ENCODE measurements at regions not wholly inside any gene's neighbourhood (a gene's known extent, or its start where the extent isn't known, plus 50 kb on each side); places are given as distances from the start of the nearest gene placed in this dataset.

DNA sequence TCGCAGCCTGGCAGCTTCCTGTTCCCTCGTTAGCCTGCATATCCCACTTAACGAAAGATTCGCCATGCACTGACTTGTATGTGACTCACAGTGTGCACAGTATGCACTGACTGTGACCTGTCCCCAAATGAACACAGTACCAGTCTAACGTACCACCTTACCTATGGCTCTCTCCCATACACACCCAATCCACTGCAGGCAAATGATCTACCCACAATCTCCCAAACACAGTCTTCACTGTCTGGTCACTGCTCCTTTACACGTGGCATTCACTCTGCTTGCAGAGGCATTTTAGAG is 163.5 kb upstream of the EEA1 start:
- Histone ChIP-seq H3K4me1 (replicated peaks in 1 of 4; ENCODE audit: control insufficient read depth in 3 of 4, insufficient read depth in 4 of 4, low read length in 3 of 4) (peaks cover 0 to 3% (median 0%) of the 10 kb centered on the region in 4 experiments; a peak in 1 of 7 replicates), H3K14ac (ENCODE audit: insufficient read length) (no peak overlapping the region), H2AFZ (ENCODE audit: low read length) (no peak overlapping the region), H3K79me1 (ENCODE audit: low read depth, low read length) (no peaks in the 10 kb centered on the region), H3K79me2 (ENCODE audit: control insufficient read depth in 1 of 2, insufficient read depth in 2 of 2, low read length in 2 of 2) (no peaks in the 10 kb centered on the region), H4K5ac (ENCODE audit: insufficient read length, low read depth, low read length) (no peak overlapping the region), H2AK5ac (ENCODE audit: low read depth, low read length) (no peak overlapping the region), H3K4me2 (ENCODE audit: insufficient read depth in 1 of 2, low read depth in 2 of 2, low read length in 2 of 2) (no peak overlapping the region), H3K4ac (replicated peaks; ENCODE audit: insufficient read length, low read depth, low read length) (no peak overlapping the region), H3K36me3 (ENCODE audit: control insufficient read depth in 2 of 4, insufficient read depth in 4 of 4, low read length in 3 of 4) (no peaks in the 10 kb centered on the region), H3K4me3 (ENCODE audit: extremely low read depth in 1 of 4, insufficient read depth in 2 of 4, low read depth in 3 of 4, low read length in 4 of 4) (no peak overlapping the region), H2BK20ac (ENCODE audit: low read length) (no peak overlapping the region), H3K18ac (ENCODE audit: extremely low read depth, low read length) (no peak overlapping the region), H4K91ac (replicated peaks; ENCODE audit: insufficient read length, low read length) (no peak overlapping the region), H4K20me1 (replicated peaks in 1 of 2; ENCODE audit: control insufficient read depth in 1 of 2, insufficient read depth in 2 of 2, low read length in 2 of 2) (no peaks in the 10 kb centered on the region), H2BK120ac (replicated peaks; ENCODE audit: low read depth, low read length) (no peak overlapping the region), H4K8ac (ENCODE audit: extremely low read depth, insufficient read depth, low read length) (no peak overlapping the region), H3K56ac (replicated peaks; ENCODE audit: insufficient read length, low read depth, low read length) (no peak overlapping the region), H3K23ac (ENCODE audit: insufficient read length) (no peak overlapping the region), H3K23me2 (ENCODE audit: low read depth, low read length) (no peaks in the 10 kb centered on the region), H3K27ac (ENCODE audit: low read depth, low read length) (no peak overlapping the region), H3K9me3 (ENCODE audit: insufficient read depth in 2 of 2, low read depth in 1 of 2, low read length in 1 of 2) (no peaks in the 10 kb centered on the region), H3K9ac (replicated peaks in 1 of 4; ENCODE audit: extremely low read depth in 1 of 4, low read depth in 3 of 4, low read length in 3 of 4) (no peak overlapping the region), H3K27me3 (replicated peaks in 1 of 4; ENCODE audit: control insufficient read depth in 3 of 4, extremely low read depth in 1 of 4, insufficient read depth in 3 of 4, low read length in 3 of 4) (no peaks in the 10 kb centered on the region), H2BK15ac (ENCODE audit: low read length) (no peak overlapping the region), H2BK12ac (ENCODE audit: low read depth, low read length) (no peak overlapping the region), H2BK5ac (ENCODE audit: low read depth, low read length) (no peak overlapping the region)
- CTCF ChIA-PET (ENCODE audit: partially characterized antibody), result interaction anchor here (0.6 to 2.0 kb wide), 7 partner anchors 9 to 308 kb away, joined by 3 to 6 read pairs (median 3); no protein-coding TSS in a partner anchor
- FAIRE-seq (no peak), DNase-seq (ENCODE audit: low read depth in 1 of 2, low spot score in 2 of 2) (no peak)
- POLR2A ChIA-PET (ENCODE audit: partially characterized antibody), result no interaction called here
- 89% methylated on average over 6 of the region's 6 CpGs; no CpG with 5 or more reads in 1 of the 2 experiments for WGBS, 2 experiments (ENCODE audit: extremely low coverage in 1 of 2, insufficient coverage in 1 of 2, insufficient read length in 1 of 2, insufficient replicate concordance in 2 of 2, low coverage in 1 of 2, low lambda C conversion rate in 2 of 2, missing lambda C conversion rate in 1 of 2)
- TF ChIP-seq TAF7 (optimal IDR thresholded peaks at IDR 0.05; ENCODE audit: borderline replicate concordance, low read depth, low read length), result no peak
- no peak for TF ChIP-seq ZNF274 (IDR thresholded peaks at IDR 0.05; ENCODE audit: borderline replicate concordance, extremely low read depth, low read length)
- no peak for TF ChIP-seq RXRA (IDR thresholded peaks at IDR 0.05; ENCODE audit: insufficient read depth, low read depth, low read length)
- no peak for TF ChIP-seq SUZ12 (IDR thresholded peaks at IDR 0.05; ENCODE audit: low read length)
- TF ChIP-seq RFX5 (IDR thresholded peaks at IDR 0.05; ENCODE audit: borderline replicate concordance, low read depth, low read length), result no peak
- no peak for TF ChIP-seq CTBP2 (IDR thresholded peaks at IDR 0.05; ENCODE audit: borderline replicate concordance, insufficient read depth, insufficient read length, low read length)
- no peak for TF ChIP-seq USF2 (IDR thresholded peaks at IDR 0.05; ENCODE audit: low read length)
- no peak for TF ChIP-seq EP300 (IDR thresholded peaks at IDR 0.05; ENCODE audit: borderline replicate concordance in 1 of 2, low read depth in 2 of 2, low read length in 2 of 2)
- TF ChIP-seq RAD21 (IDR thresholded peaks at IDR 0.05 in 1 of 2, conservative IDR thresholded peaks at IDR 0.05 in 1 of 2; ENCODE audit: low read depth in 2 of 2, low read length in 2 of 2), result no peak
- no peak for TF ChIP-seq HDAC2 (IDR thresholded peaks at IDR 0.05; ENCODE audit: borderline replicate concordance in 1 of 2, low read depth in 2 of 2, low read length in 2 of 2)
- no peak for TF ChIP-seq POLR2A (IDR thresholded peaks at IDR 0.05; ENCODE audit: control extremely low read depth in 1 of 2, low read depth in 2 of 2, low read length in 2 of 2)
- no peak for TF ChIP-seq SP4 (IDR thresholded peaks at IDR 0.05; ENCODE audit: low read length)
- TF ChIP-seq CEBPB (IDR thresholded peaks at IDR 0.05; ENCODE audit: low read depth, low read length), result no peak
- TF ChIP-seq NRF1 (IDR thresholded peaks at IDR 0.05; ENCODE audit: low read depth, low read length), result no peak

All from H1 (cell line).